HG03139 (cell line): ENCODE measurements at regions not wholly inside any gene's neighbourhood (a gene's known extent, or its start where the extent isn't known, plus 50 kb on each side); places are given as distances from the start of the nearest gene placed in this dataset.
A peak's percentile ranks its signal among the peaks of the same experiment; 100 is the strongest.

ENCODE experiments used
- ATAC-seq: cut with Tn5 transposase; IDR thresholded peaks from one replicate; pipeline ENCODE4 v1.9.1; 2021; ENCODE audit not compliant: unreplicated experiment

- peak; percentile 25 for ATAC-seq
These were observed 116.0 kb upstream of the TOP3B start for GRCh38 chr22:22098457-22099193.

- ATAC-seq, result no peak
These were observed 115.2 kb upstream of the TOP3B start for GRCh38 chr22:22097727-22098228.

GRCh38 chr22:22094921-22095320 is 112.3 kb upstream of the TOP3B start:
- ATAC-seq, result no peak

GRCh38 chr22:22094514-22094913 is 111.9 kb upstream of the TOP3B start:
- ATAC-seq, result no peak

GRCh38 chr22:22093743-22094142 is 111.2 kb upstream of the TOP3B start:
- ATAC-seq, result no peak

GRCh38 chr22:22092974-22093373 is 110.4 kb upstream of the TOP3B start:
- ATAC-seq, result no peak

- no peak for ATAC-seq
These were observed 109.5 kb upstream of the TOP3B start for GRCh38 chr22:22092101-22092500.

GRCh38 chr22:22091400-22091878 is 108.9 kb upstream of the TOP3B start:
- ATAC-seq, result no peak

GRCh38 chr22:22090650-22091399 is 108.2 kb upstream of the TOP3B start:
- ATAC-seq, result no peak

- no peak for ATAC-seq
These were observed 107.1 kb upstream of the TOP3B start for GRCh38 chr22:22089459-22090308.

GRCh38 chr22:22088658-22089458 is 106.3 kb upstream of the TOP3B start:
- no peak for ATAC-seq

GRCh38 chr22:22087854-22088657 is 105.5 kb upstream of the TOP3B start:
- ATAC-seq, result no peak

GRCh38 chr22:22086501-22087158 is 104.0 kb upstream of the TOP3B start:
- no peak for ATAC-seq

- ATAC-seq, result no peak
These were observed 103.3 kb upstream of the TOP3B start for GRCh38 chr22:22085702-22086500.

GRCh38 chr22:22084089-22084711 is 101.6 kb upstream of the TOP3B start:
- no peak for ATAC-seq

GRCh38 chr22:22082960-22083359 is 100.4 kb upstream of the TOP3B start:
- ATAC-seq, result no peak

- ATAC-seq, result no peak
These were observed 99.7 kb upstream of the TOP3B start for GRCh38 chr22:22082229-22082835.
